NCI-H1105 treated with DMSO at 0.1 percent for 48 hours (cell line): ENCODE measurements at regions not wholly inside any gene's neighbourhood (a gene's known extent, or its start where the extent isn't known, plus 50 kb on each side); places are given as distances from the start of the nearest gene placed in this dataset.

Experiments used
- DNase-seq: peaks from one replicate; lab custom pipeline; 2025; lab: John Stamatoyannopoulos, UW

- no peak for DNase-seq
Observed at GRCh38 chr9:2453106-2453505, 168.5 kb upstream of the VLDLR start.

GRCh38 chr9:2453701-2454100, 167.9 kb upstream of the VLDLR start:
- no peak for DNase-seq

- no peak for DNase-seq
Observed at GRCh38 chr9:2459756-2460155, 161.8 kb upstream of the VLDLR start.

- no peak for DNase-seq
Observed at GRCh38 chr9:2461892-2462291, 159.7 kb upstream of the VLDLR start.

- no peak for DNase-seq
Observed at GRCh38 chr9:2464624-2465023, 157.0 kb upstream of the VLDLR start.

GRCh38 chr9:2465516-2465915, 156.1 kb upstream of the VLDLR start:
- DNase-seq = no peak

- DNase-seq = no peak
Observed at GRCh38 chr9:2465921-2466460, 155.6 kb upstream of the VLDLR start.

- DNase-seq = no peak
Observed at GRCh38 chr9:2466703-2467102, 154.9 kb upstream of the VLDLR start.

- no peak for DNase-seq
Observed at GRCh38 chr9:2469681-2470221, 151.8 kb upstream of the VLDLR start.

- DNase-seq = no peak
Observed at GRCh38 chr9:2473681-2474080, 147.9 kb upstream of the VLDLR start.

GRCh38 chr9:2477755-2478154, 143.8 kb upstream of the VLDLR start:
- no peak for DNase-seq

- no peak for DNase-seq
Observed at GRCh38 chr9:2478421-2478820, 143.2 kb upstream of the VLDLR start.

GRCh38 chr9:2479056-2479565, 142.5 kb upstream of the VLDLR start:
- DNase-seq = no peak

- DNase-seq = no peak
Observed at GRCh38 chr9:2480255-2480837, 141.2 kb upstream of the VLDLR start.

GRCh38 chr9:2481216-2481615, 140.4 kb upstream of the VLDLR start:
- no peak for DNase-seq

- DNase-seq = no peak
Observed at GRCh38 chr9:2486988-2487387, 134.6 kb upstream of the VLDLR start.

- no peak for DNase-seq
Observed at GRCh38 chr9:2489838-2490314, 131.7 kb upstream of the VLDLR start.

- DNase-seq = no peak
Observed at GRCh38 chr9:2492161-2492560, 129.4 kb upstream of the VLDLR start.

GRCh38 chr9:2493109-2493508, 128.5 kb upstream of the VLDLR start:
- DNase-seq = no peak

GRCh38 chr9:2493529-2493928, 128.1 kb upstream of the VLDLR start:
- no peak for DNase-seq

GRCh38 chr9:2494562-2494961, 127.0 kb upstream of the VLDLR start:
- DNase-seq = no peak

- DNase-seq = no peak
Observed at GRCh38 chr9:2495221-2496005, 126.2 kb upstream of the VLDLR start.

- DNase-seq = no peak
Observed at GRCh38 chr9:2496169-2496568, 125.4 kb upstream of the VLDLR start.
